HFF-Myc (cell line): ENCODE measurements at regions not wholly inside any gene's neighbourhood (a gene's known extent, or its start where the extent isn't known, plus 50 kb on each side); places are given as distances from the start of the nearest gene placed in this dataset.

Experiments
- DNase-seq: peaks from one replicate; pipeline ENCODE4 v3.0.0-alpha.2; 2011; ENCODE audit warnings: low read depth; ENCODE audit errors: extremely low read depth
- H3K4me3 ChIP-seq: replicated peaks from 2 replicates; pipeline ENCODE4 v1.5.1; 2011; ENCODE audit warnings: low read depth, mild to moderate bottlenecking, control low read depth, low read length
- TF ChIP-seq, protein P1 (sequence below): IDR thresholded peaks from 2 replicates; pipeline ENCODE4 v1.5.1; 2012; ENCODE audit warnings: mild to moderate bottlenecking, low read depth, low read length, control low read depth; ENCODE audit errors: missing control alignments

GRCh38 chr13:64867856-64868255 lies 2362.3 kb downstream of the PCDH9 start:
- TF ChIP-seq, protein P1, sequence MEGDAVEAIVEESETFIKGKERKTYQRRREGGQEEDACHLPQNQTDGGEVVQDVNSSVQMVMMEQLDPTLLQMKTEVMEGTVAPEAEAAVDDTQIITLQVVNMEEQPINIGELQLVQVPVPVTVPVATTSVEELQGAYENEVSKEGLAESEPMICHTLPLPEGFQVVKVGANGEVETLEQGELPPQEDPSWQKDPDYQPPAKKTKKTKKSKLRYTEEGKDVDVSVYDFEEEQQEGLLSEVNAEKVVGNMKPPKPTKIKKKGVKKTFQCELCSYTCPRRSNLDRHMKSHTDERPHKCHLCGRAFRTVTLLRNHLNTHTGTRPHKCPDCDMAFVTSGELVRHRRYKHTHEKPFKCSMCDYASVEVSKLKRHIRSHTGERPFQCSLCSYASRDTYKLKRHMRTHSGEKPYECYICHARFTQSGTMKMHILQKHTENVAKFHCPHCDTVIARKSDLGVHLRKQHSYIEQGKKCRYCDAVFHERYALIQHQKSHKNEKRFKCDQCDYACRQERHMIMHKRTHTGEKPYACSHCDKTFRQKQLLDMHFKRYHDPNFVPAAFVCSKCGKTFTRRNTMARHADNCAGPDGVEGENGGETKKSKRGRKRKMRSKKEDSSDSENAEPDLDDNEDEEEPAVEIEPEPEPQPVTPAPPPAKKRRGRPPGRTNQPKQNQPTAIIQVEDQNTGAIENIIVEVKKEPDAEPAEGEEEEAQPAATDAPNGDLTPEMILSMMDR = no peak
- no peak for DNase-seq
- no peak overlapping the region for H3K4me3 ChIP-seq

DNA sequence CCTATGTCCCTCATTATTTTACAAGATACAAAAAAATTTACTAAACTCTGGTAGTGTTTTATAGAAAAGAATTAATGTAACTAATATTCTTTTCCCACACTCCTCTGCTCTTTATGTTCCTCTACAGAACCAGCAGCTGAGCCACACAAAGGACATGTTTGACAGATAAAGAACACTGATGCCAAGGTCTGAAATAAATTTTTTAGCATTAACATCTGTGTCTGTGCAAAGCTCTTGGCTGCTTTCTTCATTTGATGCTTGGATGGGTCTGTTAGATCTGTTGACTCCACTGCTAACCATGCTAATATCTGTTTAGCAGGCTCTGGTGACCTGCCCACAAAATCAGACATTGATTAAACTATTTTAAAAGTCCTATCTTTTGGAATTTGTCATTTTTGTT lies 2363.8 kb downstream of the PCDH9 start:
- TF ChIP-seq, protein P1 = no peak
- no peak overlapping the region for H3K4me3 ChIP-seq
- DNase-seq = no peak

DNA sequence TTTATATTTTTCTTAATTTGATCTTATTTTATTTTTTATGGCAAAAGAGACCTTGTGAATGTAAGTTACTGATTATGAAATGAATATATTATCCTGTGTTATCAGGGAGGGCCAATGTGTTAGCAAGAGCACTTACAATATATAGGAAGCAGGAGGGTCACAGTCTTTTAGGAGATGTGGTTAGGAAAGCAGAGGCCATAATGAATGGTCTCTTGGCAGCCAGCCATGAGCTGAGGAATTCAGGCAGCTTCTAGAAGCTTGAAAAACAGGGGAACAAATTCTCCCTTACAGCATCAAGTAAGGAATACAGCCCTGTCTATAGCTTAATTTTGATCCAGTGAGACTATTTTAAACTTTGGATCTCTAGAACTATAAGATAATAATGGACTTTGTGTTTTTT lies 2374.6 kb downstream of the PCDH9 start:
- no peak overlapping the region for H3K4me3 ChIP-seq
- DNase-seq = peak; percentile 55
- TF ChIP-seq, protein P1 = no peak

DNA sequence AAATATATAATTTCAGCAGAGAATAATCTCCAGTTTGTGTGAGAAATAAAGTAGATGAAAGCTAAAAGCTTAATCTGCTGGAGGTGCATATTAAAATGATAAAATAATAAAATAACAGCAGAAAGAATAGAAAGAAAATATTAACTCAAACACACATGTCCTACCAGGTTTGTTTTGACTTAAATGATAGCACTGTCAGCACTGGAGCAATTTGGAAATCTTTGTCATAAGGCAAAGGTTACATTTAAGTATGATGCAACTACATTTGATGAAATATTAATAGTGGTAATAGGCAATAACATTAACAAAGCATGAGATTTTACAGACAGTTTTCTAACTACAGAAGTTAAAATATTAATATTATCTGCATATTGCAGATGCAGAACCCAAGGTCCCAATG lies 2380.1 kb downstream of the PCDH9 start:
- no peak overlapping the region for H3K4me3 ChIP-seq
- no peak for DNase-seq
- TF ChIP-seq, protein P1 = no peak

DNA sequence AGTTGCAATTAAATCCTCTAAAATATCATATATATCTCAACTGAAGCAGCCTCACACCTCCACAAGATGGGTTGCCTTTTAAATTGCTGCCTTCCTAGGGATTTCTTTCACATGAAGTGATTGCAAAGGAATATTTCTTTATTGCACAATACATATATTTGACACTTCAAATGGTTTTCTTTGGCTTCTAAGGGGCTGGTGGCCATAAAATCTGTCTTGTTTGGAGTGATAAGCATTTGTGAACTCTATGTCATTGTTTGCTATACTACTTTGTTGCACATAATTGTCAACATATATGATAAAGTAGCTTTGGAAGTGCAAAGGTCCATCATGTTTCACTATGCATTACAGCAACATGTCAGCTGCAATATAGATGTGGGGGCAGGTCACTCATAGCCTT lies 2380.9 kb downstream of the PCDH9 start:
- TF ChIP-seq, protein P1 = no peak
- no peak overlapping the region for H3K4me3 ChIP-seq
- no peak for DNase-seq

- DNase-seq = no peak
- TF ChIP-seq, protein P1 = no peak
- H3K4me3 ChIP-seq = no peak overlapping the region
Observed at GRCh38 chr13:64847767-64848166, 2382.4 kb downstream of the PCDH9 start.

- DNase-seq = no peak
- no peak overlapping the region for H3K4me3 ChIP-seq
- TF ChIP-seq, protein P1 = no peak
Observed at GRCh38 chr13:64845110-64845509, 2385.0 kb downstream of the PCDH9 start.
